ENCODE measurements at regions not wholly inside any gene's neighbourhood (a gene's known extent, or its start where the extent isn't known, plus 50 kb on each side); places are given as distances from the start of the nearest gene placed in this dataset.

GRCh38 chr6:81694855-81695254 is 57.6 kb downstream of the TENT5A start:
- no peak for TF ChIP-seq CTCF (IDR thresholded peaks at IDR 0.05; ENCODE audit: insufficient read depth, low read length, severe bottlenecking)
- Histone ChIP-seq H3K27me3 (ENCODE audit: control insufficient read depth, insufficient read depth, low read length) (no peaks in the 10 kb centered on the region), H3K4me3 (ENCODE audit: low read depth, low read length) (no peak overlapping the region), H3K36me3 (ENCODE audit: control insufficient read depth, insufficient read depth, low read length) (no peaks in the 10 kb centered on the region)
- FAIRE-seq: no peak
- no peak for DNase-seq (ENCODE audit: low read depth)

- TF ChIP-seq CTCF (IDR thresholded peaks at IDR 0.05; ENCODE audit: insufficient read depth, low read length, severe bottlenecking): no peak
- no peak for FAIRE-seq
- H3K4me3 ChIP-seq (ENCODE audit: low read depth, low read length): no peak overlapping the region
- no peaks in the 10 kb centered on the region for H3K27me3 ChIP-seq (ENCODE audit: control insufficient read depth, insufficient read depth, low read length)
- DNase-seq (ENCODE audit: low read depth): no peak
- no peaks in the 10 kb centered on the region for H3K36me3 ChIP-seq (ENCODE audit: control insufficient read depth, insufficient read depth, low read length)
These were observed 58.3 kb downstream of the TENT5A start for GRCh38 chr6:81694207-81694606.

GRCh38 chr6:81693266-81693665 is 59.2 kb downstream of the TENT5A start:
- no peak for TF ChIP-seq CTCF (IDR thresholded peaks at IDR 0.05; ENCODE audit: insufficient read depth, low read length, severe bottlenecking)
- FAIRE-seq (no peak), DNase-seq (ENCODE audit: low read depth) (no peak)
- Histone ChIP-seq H3K4me3 (ENCODE audit: low read depth, low read length) (no peak overlapping the region), H3K36me3 (ENCODE audit: control insufficient read depth, insufficient read depth, low read length) (no peaks in the 10 kb centered on the region), H3K27me3 (ENCODE audit: control insufficient read depth, insufficient read depth, low read length) (no peaks in the 10 kb centered on the region)

- Histone ChIP-seq H3K27me3 (ENCODE audit: control insufficient read depth, insufficient read depth, low read length) (no peaks in the 10 kb centered on the region), H3K36me3 (ENCODE audit: control insufficient read depth, insufficient read depth, low read length) (no peaks in the 10 kb centered on the region), H3K4me3 (ENCODE audit: low read depth, low read length) (no peak overlapping the region)
- FAIRE-seq (no peak), DNase-seq (ENCODE audit: low read depth) (no peak)
- no peak for TF ChIP-seq CTCF (IDR thresholded peaks at IDR 0.05; ENCODE audit: insufficient read depth, low read length, severe bottlenecking)
These were observed 62.4 kb downstream of the TENT5A start for GRCh38 chr6:81690073-81690472.

- H3K27me3 ChIP-seq (ENCODE audit: control insufficient read depth, insufficient read depth, low read length): no peaks in the 10 kb centered on the region
- TF ChIP-seq CTCF (IDR thresholded peaks at IDR 0.05; ENCODE audit: insufficient read depth, low read length, severe bottlenecking): no peak
- no peak for DNase-seq (ENCODE audit: low read depth)
- no peaks in the 10 kb centered on the region for H3K36me3 ChIP-seq (ENCODE audit: control insufficient read depth, insufficient read depth, low read length)
- no peak for FAIRE-seq
- H3K4me3 ChIP-seq (ENCODE audit: low read depth, low read length): no peak overlapping the region
These were observed 62.9 kb downstream of the TENT5A start for GRCh38 chr6:81689580-81689979.

- H3K36me3 ChIP-seq (ENCODE audit: control insufficient read depth, insufficient read depth, low read length): no peaks in the 10 kb centered on the region
- H3K4me3 ChIP-seq (ENCODE audit: low read depth, low read length): no peak overlapping the region
- DNase-seq (ENCODE audit: low read depth) (peak; percentile 30), FAIRE-seq (no peak)
- no peak for TF ChIP-seq CTCF (IDR thresholded peaks at IDR 0.05; ENCODE audit: insufficient read depth, low read length, severe bottlenecking)
- no peaks in the 10 kb centered on the region for H3K27me3 ChIP-seq (ENCODE audit: control insufficient read depth, insufficient read depth, low read length)
These were observed 68.6 kb downstream of the TENT5A start for GRCh38 chr6:81683912-81684311.
